ENCODE measurements at regions not wholly inside any gene's neighbourhood (a gene's known extent, or its start where the extent isn't known, plus 50 kb on each side); places are given as distances from the start of the nearest gene placed in this dataset.
"Not testable (repeated sequence)": the region's sequence is repeated elsewhere in the genome, so short reads cannot be mapped to it uniquely, and the experiment has no call there.

GRCh38 chr1:98119796-98120195 lies 199.0 kb upstream of the DPYD start:
- DNase-seq (ENCODE audit: low spot score) = peak; percentile 20

- DNase-seq (ENCODE audit: low spot score) = no peak
Measured at GRCh38 chr1:98113811-98114210, 193.0 kb upstream of the DPYD start.

GRCh38 chr1:98112626-98113025 lies 191.8 kb upstream of the DPYD start:
- DNase-seq (ENCODE audit: low spot score) = peak; percentile 15

GRCh38 chr1:98110674-98111073 lies 189.8 kb upstream of the DPYD start:
- DNase-seq (ENCODE audit: low spot score) = peak; percentile 50

- DNase-seq (ENCODE audit: low spot score) = not testable (repeated sequence)
Measured at GRCh38 chr1:98108378-98108777, 187.5 kb upstream of the DPYD start.

GRCh38 chr1:98107256-98107655 lies 186.4 kb upstream of the DPYD start:
- no peak for DNase-seq (ENCODE audit: low spot score)

- DNase-seq (ENCODE audit: low spot score) = peak; percentile 74
Measured at GRCh38 chr1:98104289-98104688, 183.5 kb upstream of the DPYD start.

GRCh38 chr1:98103617-98104285 lies 182.9 kb upstream of the DPYD start:
- DNase-seq (ENCODE audit: low spot score) = no peak

- DNase-seq (ENCODE audit: low spot score) = peak; percentile 9
Measured at GRCh38 chr1:98102345-98103030, 181.7 kb upstream of the DPYD start.

GRCh38 chr1:98101364-98101763 lies 180.5 kb upstream of the DPYD start:
- DNase-seq (ENCODE audit: low spot score) = no peak

GRCh38 chr1:98099501-98099900 lies 178.7 kb upstream of the DPYD start:
- peak; percentile 45 for DNase-seq (ENCODE audit: low spot score)

GRCh38 chr1:98098473-98098872 lies 177.6 kb upstream of the DPYD start:
- no peak for DNase-seq (ENCODE audit: low spot score)

GRCh38 chr1:98090351-98090750 lies 169.5 kb upstream of the DPYD start:
- peak; percentile 45 for DNase-seq (ENCODE audit: low spot score)

GRCh38 chr1:98088381-98088780 lies 167.5 kb upstream of the DPYD start:
- no peak for DNase-seq (ENCODE audit: low spot score)

GRCh38 chr1:98086796-98087441 lies 166.1 kb upstream of the DPYD start:
- DNase-seq (ENCODE audit: low spot score) = peak; percentile 88

GRCh38 chr1:98086156-98086555 lies 165.3 kb upstream of the DPYD start:
- DNase-seq (ENCODE audit: low spot score) = no peak

- DNase-seq (ENCODE audit: low spot score) = no peak
Measured at GRCh38 chr1:98084188-98084587, 163.4 kb upstream of the DPYD start.

GRCh38 chr1:98081944-98082343 lies 161.1 kb upstream of the DPYD start:
- no peak for DNase-seq (ENCODE audit: low spot score)

GRCh38 chr1:98078596-98078995 lies 157.8 kb upstream of the DPYD start:
- DNase-seq (ENCODE audit: low spot score) = no peak

GRCh38 chr1:98077691-98078090 lies 156.9 kb upstream of the DPYD start:
- DNase-seq (ENCODE audit: low spot score) = peak; percentile 5

GRCh38 chr1:98075626-98076025 lies 154.8 kb upstream of the DPYD start:
- no peak for DNase-seq (ENCODE audit: low spot score)

GRCh38 chr1:98073823-98074222 lies 153.0 kb upstream of the DPYD start:
- DNase-seq (ENCODE audit: low spot score) = no peak

GRCh38 chr1:98073106-98073505 lies 152.3 kb upstream of the DPYD start:
- DNase-seq (ENCODE audit: low spot score) = no peak

Data from AG08395 (cell line).